ENCODE measurements at regions not wholly inside any gene's neighbourhood (a gene's known extent, or its start where the extent isn't known, plus 50 kb on each side); places are given as distances from the start of the nearest gene placed in this dataset.
"Not testable (repeated sequence)": the region's sequence is repeated elsewhere in the genome, so short reads cannot be mapped to it uniquely, and the experiment has no call there.

DNA sequence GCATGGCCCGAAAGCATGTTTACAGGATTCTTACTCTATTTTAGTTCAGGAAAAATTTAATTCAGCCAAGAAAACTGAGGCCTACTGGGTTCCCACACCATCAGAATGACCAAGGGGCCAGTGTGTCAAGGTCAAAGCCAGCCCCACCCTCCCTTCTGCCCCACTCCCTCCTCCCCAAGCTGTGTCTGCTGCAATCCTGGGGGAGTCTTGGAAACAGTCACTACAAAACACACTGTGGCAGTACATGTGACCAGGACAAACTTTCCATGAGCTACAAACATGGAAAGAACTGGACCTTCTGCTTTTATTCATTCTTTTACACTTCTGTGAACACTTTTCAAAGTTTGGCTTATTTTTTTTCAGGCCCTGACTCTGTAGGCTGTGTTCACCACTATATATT, 1228.8 kb upstream of the TMEM132C start:
- Histone ChIP-seq H3K36me3 (ENCODE audit: control insufficient read depth in 1 of 2, insufficient read depth in 2 of 2, low read length in 2 of 2) (no peaks in the 10 kb centered on the region), H3K4me1 (ENCODE audit: control insufficient read depth in 1 of 2, insufficient read depth in 2 of 2, low read length in 2 of 2) (no peaks in the 10 kb centered on the region), H3K4me3 (ENCODE audit: low read depth in 1 of 2, low read length in 2 of 2) (no peak overlapping the region), H3K9me3 (ENCODE audit: control insufficient read depth in 1 of 2, low read length in 2 of 2) (no peaks in the 10 kb centered on the region), H3K27me3 (ENCODE audit: low read depth, low read length) (no peaks in the 10 kb centered on the region), H3K27ac (ENCODE audit: low read length) (no peak overlapping the region)

DNA sequence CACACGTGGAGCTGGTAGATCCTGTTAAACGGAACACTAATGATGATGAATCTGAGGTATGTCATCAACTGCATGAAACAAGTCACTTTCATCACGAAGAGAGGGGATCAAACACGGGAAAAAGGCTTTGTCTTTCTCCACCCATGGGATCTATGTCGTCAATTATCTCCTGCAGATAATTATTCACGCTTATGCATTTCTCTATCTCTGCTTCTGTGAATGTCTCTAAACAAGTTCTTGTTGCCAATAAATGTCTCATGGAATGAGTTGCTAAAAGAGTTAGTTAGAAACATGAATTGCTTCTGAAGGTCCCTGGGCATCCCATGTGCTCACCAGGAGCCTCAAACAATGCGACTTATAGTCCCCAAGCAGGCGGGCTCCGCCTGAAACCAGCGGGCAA, 1228.2 kb upstream of the TMEM132C start:
- Histone ChIP-seq H3K9me3 (ENCODE audit: control insufficient read depth in 1 of 2, low read length in 2 of 2) (no peaks in the 10 kb centered on the region), H3K4me3 (ENCODE audit: low read depth in 1 of 2, low read length in 2 of 2) (no peak overlapping the region), H3K27ac (ENCODE audit: low read length) (no peak overlapping the region), H3K27me3 (ENCODE audit: low read depth, low read length) (no peaks in the 10 kb centered on the region), H3K36me3 (ENCODE audit: control insufficient read depth in 1 of 2, insufficient read depth in 2 of 2, low read length in 2 of 2) (no peaks in the 10 kb centered on the region), H3K4me1 (ENCODE audit: control insufficient read depth in 1 of 2, insufficient read depth in 2 of 2, low read length in 2 of 2) (no peaks in the 10 kb centered on the region)

DNA sequence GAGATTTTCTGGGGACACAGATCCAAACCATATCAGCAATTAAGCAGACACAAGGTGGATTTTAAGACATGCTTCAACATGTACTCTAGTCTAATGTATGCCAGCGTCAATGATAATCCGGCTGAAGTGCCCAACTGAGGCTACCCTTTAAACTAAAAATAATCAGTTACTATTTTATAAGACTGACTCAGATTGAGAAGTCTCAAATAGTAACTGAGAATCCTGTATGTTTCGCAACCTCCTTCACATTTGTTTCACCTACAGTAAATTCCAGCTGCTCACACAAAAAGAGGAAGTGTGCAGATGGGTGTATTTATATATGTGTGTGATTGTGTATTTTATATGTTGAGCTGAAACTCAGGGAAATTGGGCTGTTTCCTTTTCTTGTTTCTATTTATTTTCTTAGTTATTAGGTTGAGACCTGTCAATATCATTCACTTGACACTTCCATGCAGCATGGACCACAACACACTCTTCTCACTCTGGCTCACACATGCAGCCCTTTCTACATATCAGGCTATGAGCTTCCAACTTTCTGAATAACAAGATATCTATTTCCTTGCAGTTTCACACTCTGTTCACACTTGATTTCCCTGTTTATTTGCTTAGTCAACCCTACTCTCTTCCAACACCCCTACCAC, 1224.9 kb upstream of the TMEM132C start:
- H3K27ac ChIP-seq (ENCODE audit: low read length): no peak overlapping the region
- H3K9me3 ChIP-seq (ENCODE audit: control insufficient read depth in 1 of 2, low read length in 2 of 2): no peaks in the 10 kb centered on the region
- H3K4me3 ChIP-seq (ENCODE audit: low read depth in 1 of 2, low read length in 2 of 2): no peak overlapping the region
- H3K4me1 ChIP-seq (ENCODE audit: control insufficient read depth in 1 of 2, insufficient read depth in 2 of 2, low read length in 2 of 2): no peaks in the 10 kb centered on the region
- no peaks in the 10 kb centered on the region for H3K27me3 ChIP-seq (ENCODE audit: low read depth, low read length)
- no peaks in the 10 kb centered on the region for H3K36me3 ChIP-seq (ENCODE audit: control insufficient read depth in 1 of 2, insufficient read depth in 2 of 2, low read length in 2 of 2)

DNA sequence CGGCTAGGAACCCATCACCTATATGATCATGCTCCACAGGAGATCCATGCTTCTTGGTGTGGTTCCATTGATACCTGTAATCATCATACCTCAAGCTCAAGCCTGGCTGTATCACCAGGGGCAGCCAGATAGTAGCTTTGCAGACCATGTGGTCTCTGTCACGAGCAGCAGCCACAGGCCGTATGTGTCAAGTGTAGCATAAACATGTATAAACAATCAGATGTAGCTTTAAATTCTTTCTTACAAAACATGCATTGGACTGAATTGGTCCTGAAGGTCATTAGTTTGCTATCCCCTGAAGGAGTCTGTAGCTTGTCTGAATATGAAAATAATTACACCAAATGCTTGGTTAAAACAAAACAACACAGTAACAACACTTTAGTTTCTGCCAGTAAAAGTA, 1223.2 kb upstream of the TMEM132C start:
- no peak overlapping the region for H3K27ac ChIP-seq (ENCODE audit: low read length)
- H3K27me3 ChIP-seq (ENCODE audit: low read depth, low read length): no peaks in the 10 kb centered on the region

DNA sequence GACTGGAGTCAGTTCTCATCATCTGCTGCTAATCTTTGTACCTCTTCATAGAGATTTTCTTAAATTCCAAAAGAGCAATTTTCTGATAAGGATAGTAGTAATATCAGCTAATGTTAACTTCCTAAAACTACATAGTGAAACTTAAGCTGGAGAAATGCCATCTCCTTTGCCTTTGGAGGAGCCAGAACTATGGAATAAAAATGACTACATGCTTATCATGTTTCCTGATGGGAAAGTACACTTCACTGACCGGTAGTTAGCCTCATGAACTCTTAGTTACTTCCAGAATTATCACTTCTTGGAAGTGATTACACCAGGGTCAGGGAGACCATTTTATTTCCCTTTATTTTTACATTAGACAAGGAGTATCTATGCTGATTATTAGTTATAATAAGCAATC, 1222.1 kb upstream of the TMEM132C start:
- Histone ChIP-seq H3K36me3 (ENCODE audit: control insufficient read depth in 1 of 2, insufficient read depth in 2 of 2, low read length in 2 of 2) (no peaks in the 10 kb centered on the region), H3K9me3 (ENCODE audit: control insufficient read depth in 1 of 2, low read length in 2 of 2) (no peaks in the 10 kb centered on the region), H3K4me1 (ENCODE audit: control insufficient read depth in 1 of 2, insufficient read depth in 2 of 2, low read length in 2 of 2) (no peaks in the 10 kb centered on the region), H3K4me3 (ENCODE audit: low read depth in 1 of 2, low read length in 2 of 2) (no peak overlapping the region), H3K27me3 (ENCODE audit: low read depth, low read length) (no peaks in the 10 kb centered on the region), H3K27ac (ENCODE audit: low read length) (no peak overlapping the region)

More for the DNA sequence above, 1223.2 kb upstream of the TMEM132C start:
- H3K9me3 ChIP-seq (ENCODE audit: control insufficient read depth in 1 of 2, low read length in 2 of 2): no peaks in the 10 kb centered on the region
- no peaks in the 10 kb centered on the region for H3K4me1 ChIP-seq (ENCODE audit: control insufficient read depth in 1 of 2, insufficient read depth in 2 of 2, low read length in 2 of 2)
- H3K36me3 ChIP-seq (ENCODE audit: control insufficient read depth in 1 of 2, insufficient read depth in 2 of 2, low read length in 2 of 2): no peaks in the 10 kb centered on the region
- no peak overlapping the region for H3K4me3 ChIP-seq (ENCODE audit: low read depth in 1 of 2, low read length in 2 of 2)

DNA sequence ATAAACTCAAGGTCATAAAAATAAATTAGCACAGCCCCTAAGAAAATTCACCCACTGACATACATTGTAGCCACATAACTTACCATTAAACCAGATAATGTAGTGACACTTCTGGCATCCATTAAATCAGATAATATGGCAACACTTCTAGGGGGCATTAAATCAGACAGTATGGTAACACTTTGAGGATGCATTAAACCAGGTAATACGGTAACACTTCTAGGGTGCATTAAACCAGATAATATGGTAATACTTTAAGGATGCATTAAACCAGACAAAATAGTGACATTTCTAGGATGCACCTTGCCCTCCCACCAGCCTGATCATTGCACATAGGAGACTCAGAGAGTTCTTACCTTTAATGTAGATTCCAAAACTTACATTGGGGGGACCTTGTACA, 1220.5 kb upstream of the TMEM132C start:
- Histone ChIP-seq H3K9me3 (ENCODE audit: control insufficient read depth in 1 of 2, low read length in 2 of 2) (no peaks in the 10 kb centered on the region), H3K27ac (ENCODE audit: low read length) (no peak overlapping the region), H3K4me3 (ENCODE audit: low read depth in 1 of 2, low read length in 2 of 2) (no peak overlapping the region), H3K4me1 (ENCODE audit: control insufficient read depth in 1 of 2, insufficient read depth in 2 of 2, low read length in 2 of 2) (no peaks in the 10 kb centered on the region), H3K36me3 (ENCODE audit: control insufficient read depth in 1 of 2, insufficient read depth in 2 of 2, low read length in 2 of 2) (no peaks in the 10 kb centered on the region), H3K27me3 (ENCODE audit: low read depth, low read length) (no peaks in the 10 kb centered on the region)

DNA sequence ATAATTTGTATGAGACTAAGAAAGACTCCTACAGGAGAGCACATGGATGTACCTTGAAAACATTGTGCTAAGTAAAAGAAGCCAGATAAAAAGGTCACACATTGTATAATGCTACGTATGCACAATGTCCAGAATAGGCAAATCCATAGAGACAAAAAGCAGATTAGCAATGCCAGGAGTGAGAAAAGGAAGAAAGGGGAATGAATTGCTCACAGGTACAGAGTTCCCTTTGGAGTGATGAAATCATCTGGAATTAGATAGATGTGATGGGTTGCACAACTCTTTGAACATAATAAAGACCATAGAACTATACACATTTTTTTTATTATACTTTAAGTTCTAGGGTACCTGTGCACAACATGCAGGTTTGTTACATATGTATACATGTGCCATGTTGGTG, 1218.9 kb upstream of the TMEM132C start:
- no peak overlapping the region for H3K27ac ChIP-seq (ENCODE audit: low read length)
- no peak overlapping the region for H3K4me3 ChIP-seq (ENCODE audit: low read depth in 1 of 2, low read length in 2 of 2)
- no peaks in the 10 kb centered on the region for H3K27me3 ChIP-seq (ENCODE audit: low read depth, low read length)
- H3K36me3 ChIP-seq (ENCODE audit: control insufficient read depth in 1 of 2, insufficient read depth in 2 of 2, low read length in 2 of 2): no peaks in the 10 kb centered on the region
- H3K4me1 ChIP-seq (ENCODE audit: control insufficient read depth in 1 of 2, insufficient read depth in 2 of 2, low read length in 2 of 2): no peaks in the 10 kb centered on the region
- H3K9me3 ChIP-seq (ENCODE audit: control insufficient read depth in 1 of 2, low read length in 2 of 2): no peaks in the 10 kb centered on the region

DNA sequence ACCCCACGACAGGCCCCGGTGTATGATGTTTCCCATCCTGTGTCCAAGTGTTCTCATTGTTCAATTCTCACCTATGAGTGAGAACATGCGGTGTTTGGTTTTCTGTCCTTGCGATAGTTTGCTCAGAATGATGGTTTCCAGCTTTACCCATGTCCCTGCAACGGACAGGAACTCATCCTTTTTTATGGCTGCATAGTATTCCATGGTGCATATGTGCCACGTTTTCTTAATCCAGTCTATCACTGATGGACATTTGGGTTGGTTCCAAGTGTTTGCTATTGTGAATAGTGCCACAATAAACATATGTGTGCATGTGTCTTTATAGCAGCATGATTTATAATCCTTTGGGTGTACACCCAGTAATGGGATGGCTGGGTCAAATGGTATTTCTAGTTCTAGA, 1218.4 kb upstream of the TMEM132C start:
- not testable (repeated sequence) for H3K27ac ChIP-seq (ENCODE audit: low read length); H3K9me3 ChIP-seq (ENCODE audit: control insufficient read depth in 1 of 2, low read length in 2 of 2); H3K4me1 ChIP-seq (ENCODE audit: control insufficient read depth in 1 of 2, insufficient read depth in 2 of 2, low read length in 2 of 2); H3K4me3 ChIP-seq (ENCODE audit: low read depth in 1 of 2, low read length in 2 of 2); H3K27me3 ChIP-seq (ENCODE audit: low read depth, low read length); H3K36me3 ChIP-seq (ENCODE audit: control insufficient read depth in 1 of 2, insufficient read depth in 2 of 2, low read length in 2 of 2)

DNA sequence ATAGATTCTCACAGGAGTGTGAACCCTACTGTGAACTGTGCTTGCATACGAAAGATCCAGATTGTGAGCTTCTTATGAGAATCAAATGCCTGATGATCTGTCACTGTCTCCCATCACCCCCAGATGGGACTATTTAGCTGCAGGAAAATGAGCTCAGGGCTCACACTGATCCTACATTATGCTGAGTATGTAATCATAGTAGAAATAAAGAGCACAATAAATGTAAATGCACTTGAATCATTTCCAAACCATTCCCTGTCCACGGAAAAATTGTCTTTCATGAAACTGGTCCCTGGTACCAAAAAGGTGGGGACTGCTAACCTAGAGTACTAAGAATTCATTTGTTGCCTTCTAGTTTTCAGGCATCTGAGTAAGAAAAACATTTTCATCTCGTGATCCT, 1215.8 kb upstream of the TMEM132C start:
- Histone ChIP-seq H3K9me3 (ENCODE audit: control insufficient read depth in 1 of 2, low read length in 2 of 2) (no peaks in the 10 kb centered on the region), H3K4me1 (ENCODE audit: control insufficient read depth in 1 of 2, insufficient read depth in 2 of 2, low read length in 2 of 2) (no peaks in the 10 kb centered on the region), H3K36me3 (ENCODE audit: control insufficient read depth in 1 of 2, insufficient read depth in 2 of 2, low read length in 2 of 2) (no peaks in the 10 kb centered on the region), H3K27me3 (ENCODE audit: low read depth, low read length) (no peaks in the 10 kb centered on the region), H3K27ac (ENCODE audit: low read length) (no peak overlapping the region), H3K4me3 (ENCODE audit: low read depth in 1 of 2, low read length in 2 of 2) (no peak overlapping the region)

DNA sequence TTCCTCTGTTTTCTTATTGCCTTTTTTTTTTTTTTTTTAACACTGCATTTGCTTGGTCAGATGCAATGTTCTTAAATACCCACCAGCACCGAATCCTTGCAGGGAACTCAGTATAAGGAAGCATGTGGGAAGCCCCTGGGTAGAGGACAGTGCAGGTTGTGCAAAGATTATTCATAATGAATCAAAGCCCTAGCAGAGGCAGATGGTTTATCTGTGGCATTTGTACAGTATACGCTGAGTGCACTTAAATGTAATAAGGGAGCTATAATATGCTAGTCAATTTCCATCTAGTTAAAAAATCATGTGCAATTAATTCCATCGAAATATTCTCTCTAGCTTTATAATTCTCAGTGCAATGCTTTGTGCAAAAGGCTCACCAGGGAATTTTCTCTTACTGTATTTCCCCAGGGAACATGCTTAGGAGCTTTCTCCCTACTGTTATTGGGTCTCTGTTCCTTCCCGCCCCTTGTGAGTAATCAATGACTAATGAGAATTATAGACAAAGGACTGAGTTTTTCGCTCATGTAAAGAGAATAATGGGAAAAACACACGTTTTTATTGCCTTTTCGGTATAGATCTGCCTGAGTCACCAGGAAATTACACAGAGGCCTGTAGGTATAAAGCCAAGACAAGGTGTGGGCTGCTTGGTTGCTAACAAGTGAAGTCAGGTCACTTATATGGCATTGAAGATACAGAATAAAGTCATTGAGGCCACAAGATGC, 1214.3 kb upstream of the TMEM132C start:
- H3K4me1 ChIP-seq (ENCODE audit: control insufficient read depth in 1 of 2, insufficient read depth in 2 of 2, low read length in 2 of 2): no peaks in the 10 kb centered on the region
- no peaks in the 10 kb centered on the region for H3K9me3 ChIP-seq (ENCODE audit: control insufficient read depth in 1 of 2, low read length in 2 of 2)
- no peaks in the 10 kb centered on the region for H3K27me3 ChIP-seq (ENCODE audit: low read depth, low read length)
- H3K27ac ChIP-seq (ENCODE audit: low read length): no peak overlapping the region
- no peak overlapping the region for H3K4me3 ChIP-seq (ENCODE audit: low read depth in 1 of 2, low read length in 2 of 2)
- no peaks in the 10 kb centered on the region for H3K36me3 ChIP-seq (ENCODE audit: control insufficient read depth in 1 of 2, insufficient read depth in 2 of 2, low read length in 2 of 2)

DNA sequence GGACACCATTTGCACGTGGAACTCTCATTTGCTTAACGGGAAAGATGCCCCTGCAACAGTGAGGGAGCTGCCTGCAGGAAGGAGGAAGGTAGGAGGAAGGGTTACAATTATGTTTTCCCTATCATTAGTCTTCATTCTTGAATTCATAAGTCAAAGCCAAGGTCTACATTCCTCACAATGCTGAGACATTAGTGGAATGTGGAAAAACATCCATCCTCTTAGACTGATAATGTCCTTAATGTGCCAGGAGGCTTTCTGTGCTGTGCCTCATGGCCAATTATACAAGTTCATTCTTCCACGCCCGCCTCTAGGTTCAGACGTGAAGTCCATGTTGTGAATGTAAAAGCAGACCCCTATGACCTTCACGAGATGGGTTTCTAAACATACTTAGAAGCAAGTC, 1212.4 kb upstream of the TMEM132C start:
- H3K27me3 ChIP-seq (ENCODE audit: low read depth, low read length): no peaks in the 10 kb centered on the region
- H3K9me3 ChIP-seq (ENCODE audit: control insufficient read depth in 1 of 2, low read length in 2 of 2): no peaks in the 10 kb centered on the region
- H3K27ac ChIP-seq (ENCODE audit: low read length): no peak overlapping the region
- no peak overlapping the region for H3K4me3 ChIP-seq (ENCODE audit: low read depth in 1 of 2, low read length in 2 of 2)
- no peaks in the 10 kb centered on the region for H3K36me3 ChIP-seq (ENCODE audit: control insufficient read depth in 1 of 2, insufficient read depth in 2 of 2, low read length in 2 of 2)
- H3K4me1 ChIP-seq (ENCODE audit: control insufficient read depth in 1 of 2, insufficient read depth in 2 of 2, low read length in 2 of 2): no peaks in the 10 kb centered on the region

DNA sequence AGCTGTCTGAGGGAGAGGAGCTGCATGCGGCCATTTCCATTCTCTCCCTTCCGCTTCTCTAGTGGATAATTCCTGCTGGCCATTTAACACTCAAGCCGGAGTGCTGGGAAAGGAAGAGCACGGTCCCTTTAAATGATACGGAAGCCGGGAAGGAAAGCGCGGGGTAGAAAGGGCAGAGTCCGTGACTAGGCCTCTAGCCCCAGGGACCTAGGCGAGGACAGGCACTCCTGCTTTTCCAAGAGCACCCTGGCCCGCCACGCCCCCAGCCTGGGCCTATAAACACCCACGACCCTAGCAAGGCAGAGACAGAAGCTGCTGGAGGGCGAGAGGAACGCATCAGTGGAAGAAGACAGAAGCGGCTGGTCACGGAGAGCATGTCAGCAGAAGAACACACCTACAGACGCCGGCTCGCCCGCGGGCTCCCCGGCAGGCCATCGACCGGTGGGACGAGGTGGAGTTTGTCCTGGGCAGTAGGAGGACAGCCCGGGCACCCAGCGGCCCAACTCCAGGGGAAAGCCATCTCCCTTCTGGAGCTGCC, 1206.6 kb upstream of the TMEM132C start:
- H3K36me3 ChIP-seq (ENCODE audit: control insufficient read depth in 1 of 2, insufficient read depth in 2 of 2, low read length in 2 of 2): no peaks in the 10 kb centered on the region
- H3K9me3 ChIP-seq (ENCODE audit: control insufficient read depth in 1 of 2, low read length in 2 of 2): no peaks in the 10 kb centered on the region
- H3K27ac ChIP-seq (ENCODE audit: low read length): no peak overlapping the region
- H3K4me3 ChIP-seq (ENCODE audit: low read depth in 1 of 2, low read length in 2 of 2): no peak overlapping the region
- H3K27me3 ChIP-seq (ENCODE audit: low read depth, low read length): no peaks in the 10 kb centered on the region
- no peaks in the 10 kb centered on the region for H3K4me1 ChIP-seq (ENCODE audit: control insufficient read depth in 1 of 2, insufficient read depth in 2 of 2, low read length in 2 of 2)

Measured in muscle layer of duodenum (tissue), 2 donors.